ENCODE measurements at regions not wholly inside any gene's neighbourhood (a gene's known extent, or its start where the extent isn't known, plus 50 kb on each side); places are given as distances from the start of the nearest gene placed in this dataset.

GRCh38 chr15:96123028-96123400, 207.5 kb upstream of the NR2F2 start:
- no peak for ATAC-seq
- intact Hi-C loops (cut with DNase I), result no loop called here

GRCh38 chr15:96123630-96124187, 206.8 kb upstream of the NR2F2 start:
- no peaks in the 10 kb centered on the region for H3K27me3 ChIP-seq
- H3K36me3 ChIP-seq, result no peaks in the 10 kb centered on the region
- no peaks in the 10 kb centered on the region for H3K4me1 ChIP-seq
- no peak for ATAC-seq
- no peak for DNase-seq
- H3K27ac ChIP-seq, result no peak overlapping the region
- intact Hi-C loops (cut with DNase I), result no loop called here
- no peaks in the 10 kb centered on the region for H3K9me3 ChIP-seq
- no peak for TF ChIP-seq CTCF (IDR thresholded peaks at IDR 0.05)
- H3K4me3 ChIP-seq, result no peak overlapping the region

More at GRCh38 chr15:96123028-96123400, 207.5 kb upstream of the NR2F2 start:
- Histone ChIP-seq H3K27ac (no peak overlapping the region), H3K36me3 (no peaks in the 10 kb centered on the region), H3K9me3 (no peaks in the 10 kb centered on the region), H3K4me3 (no peak overlapping the region), H3K27me3 (no peaks in the 10 kb centered on the region), H3K4me1 (no peaks in the 10 kb centered on the region)
- DNase-seq, result no peak
- TF ChIP-seq CTCF (IDR thresholded peaks at IDR 0.05), result no peak

- Histone ChIP-seq H3K27ac (no peak overlapping the region), H3K4me3 (no peak overlapping the region), H3K9me3 (no peaks in the 10 kb centered on the region), H3K27me3 (no peaks in the 10 kb centered on the region), H3K4me1 (no peaks in the 10 kb centered on the region), H3K36me3 (no peaks in the 10 kb centered on the region)
- TF ChIP-seq CTCF (IDR thresholded peaks at IDR 0.05), result no peak
- intact Hi-C loops (cut with DNase I), result no loop called here
- ATAC-seq (peak; percentile 31), DNase-seq (no peak)
Observed at GRCh38 chr15:96124436-96124835, 206.1 kb upstream of the NR2F2 start.

- Histone ChIP-seq H3K4me1 (no peaks in the 10 kb centered on the region), H3K27ac (no peak overlapping the region), H3K27me3 (no peaks in the 10 kb centered on the region), H3K36me3 (no peaks in the 10 kb centered on the region), H3K9me3 (no peaks in the 10 kb centered on the region), H3K4me3 (no peak overlapping the region)
- ATAC-seq (no peak), DNase-seq (no peak)
- no peak for TF ChIP-seq CTCF (IDR thresholded peaks at IDR 0.05)
- intact Hi-C loops (cut with DNase I), result no loop called here
Observed at GRCh38 chr15:96125721-96126415, 204.6 kb upstream of the NR2F2 start.

- Histone ChIP-seq H3K4me1 (no peaks in the 10 kb centered on the region), H3K27me3 (no peaks in the 10 kb centered on the region), H3K36me3 (no peaks in the 10 kb centered on the region), H3K9me3 (no peaks in the 10 kb centered on the region), H3K4me3 (no peak overlapping the region), H3K27ac (no peak overlapping the region)
- DNase-seq (no peak), ATAC-seq (no peak)
- intact Hi-C loops (cut with DNase I), result no loop called here
- no peak for TF ChIP-seq CTCF (IDR thresholded peaks at IDR 0.05)
Observed at GRCh38 chr15:96126859-96127258, 203.6 kb upstream of the NR2F2 start.
